Astrocyte of the cerebellum (primary cell): ENCODE measurements at regions not wholly inside any gene's neighbourhood (a gene's known extent, or its start where the extent isn't known, plus 50 kb on each side); places are given as distances from the start of the nearest gene placed in this dataset.

Source experiments
- DNase-seq: peaks from one replicate; pipeline ENCODE4 v3.0.0-alpha.2; 2011; ENCODE audit warnings: low read depth
- H3K4me3 ChIP-seq: 2 replicates; pipeline ENCODE4 v1.5.1; 2011; ENCODE audit warnings: mild to moderate bottlenecking, low read depth, low read length, moderate library complexity
- in situ Hi-C: cut with HindIII; loops from 2 replicates; pipeline ENCODE4 v1.10.0; 2017; ENCODE audit warnings: low sequenced_read_pairs
- TF ChIP-seq, protein P1 (sequence below): IDR thresholded peaks from 2 replicates; pipeline ENCODE4 v1.5.1; 2012; ENCODE audit warnings: low read length, low read depth, moderate library complexity, mild to moderate bottlenecking; ENCODE audit errors: missing control alignments

DNA sequence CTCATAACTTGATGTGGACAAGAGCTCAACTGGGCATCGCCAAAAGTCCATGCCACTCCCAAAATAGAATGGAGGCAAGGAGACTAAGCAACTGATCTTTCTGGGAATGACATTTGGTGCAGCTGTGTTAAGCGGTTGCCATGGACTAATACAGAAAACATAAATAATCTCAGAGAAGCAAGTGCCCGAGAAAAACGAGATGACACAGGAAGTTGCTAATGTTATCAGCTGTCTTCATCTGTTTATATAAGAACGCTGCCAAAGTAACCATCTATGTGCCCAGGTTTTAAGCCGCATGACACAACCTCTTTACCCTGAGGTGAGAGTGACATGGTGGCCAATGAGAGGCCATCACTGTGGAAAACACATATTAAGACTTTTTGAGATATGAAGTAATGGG, 54.9 kb upstream of the SACS start:
- in situ Hi-C loops: no loop called here
- TF ChIP-seq, protein P1, sequence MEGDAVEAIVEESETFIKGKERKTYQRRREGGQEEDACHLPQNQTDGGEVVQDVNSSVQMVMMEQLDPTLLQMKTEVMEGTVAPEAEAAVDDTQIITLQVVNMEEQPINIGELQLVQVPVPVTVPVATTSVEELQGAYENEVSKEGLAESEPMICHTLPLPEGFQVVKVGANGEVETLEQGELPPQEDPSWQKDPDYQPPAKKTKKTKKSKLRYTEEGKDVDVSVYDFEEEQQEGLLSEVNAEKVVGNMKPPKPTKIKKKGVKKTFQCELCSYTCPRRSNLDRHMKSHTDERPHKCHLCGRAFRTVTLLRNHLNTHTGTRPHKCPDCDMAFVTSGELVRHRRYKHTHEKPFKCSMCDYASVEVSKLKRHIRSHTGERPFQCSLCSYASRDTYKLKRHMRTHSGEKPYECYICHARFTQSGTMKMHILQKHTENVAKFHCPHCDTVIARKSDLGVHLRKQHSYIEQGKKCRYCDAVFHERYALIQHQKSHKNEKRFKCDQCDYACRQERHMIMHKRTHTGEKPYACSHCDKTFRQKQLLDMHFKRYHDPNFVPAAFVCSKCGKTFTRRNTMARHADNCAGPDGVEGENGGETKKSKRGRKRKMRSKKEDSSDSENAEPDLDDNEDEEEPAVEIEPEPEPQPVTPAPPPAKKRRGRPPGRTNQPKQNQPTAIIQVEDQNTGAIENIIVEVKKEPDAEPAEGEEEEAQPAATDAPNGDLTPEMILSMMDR: no peak
- DNase-seq: no peak
- no peak overlapping the region for H3K4me3 ChIP-seq

DNA sequence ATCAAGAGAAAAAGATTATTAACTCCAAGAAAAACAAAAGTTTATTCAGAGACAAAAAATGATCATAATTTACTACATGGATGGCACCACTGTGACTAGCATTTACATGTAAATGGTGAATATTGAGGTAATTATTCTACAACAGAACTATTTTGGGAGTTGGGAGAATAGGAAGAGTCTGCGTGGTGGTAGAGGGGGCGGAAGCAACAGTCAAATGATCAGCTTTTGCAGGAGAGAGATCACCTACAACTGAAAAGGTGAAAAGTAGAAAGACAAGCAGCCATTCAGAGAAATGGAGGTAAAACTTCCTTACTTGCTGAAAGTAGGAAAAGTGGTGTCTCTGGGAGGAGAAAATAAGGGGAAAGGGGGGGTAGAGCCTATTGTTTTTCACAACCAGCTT, 62.8 kb upstream of the SACS start:
- TF ChIP-seq, protein P1: no peak
- DNase-seq: no peak
- in situ Hi-C loops: no loop called here
- H3K4me3 ChIP-seq: no peak overlapping the region

GRCh38 chr13:23497191-23497590, 63.7 kb upstream of the SACS start:
- no peak overlapping the region for H3K4me3 ChIP-seq
- TF ChIP-seq, protein P1: no peak
- in situ Hi-C loops: no loop called here
- no peak for DNase-seq

GRCh38 chr13:23500849-23501248, 67.3 kb upstream of the SACS start:
- no peak for DNase-seq
- TF ChIP-seq, protein P1: no peak
- in situ Hi-C loops: no loop called here

GRCh38 chr13:23504180-23504579, 66.0 kb upstream of the TNFRSF19 start:
- TF ChIP-seq, protein P1: no peak
- DNase-seq: no peak
- no peak overlapping the region for H3K4me3 ChIP-seq
- in situ Hi-C loops: no loop called here

More at GRCh38 chr13:23500849-23501248, 67.3 kb upstream of the SACS start:
- no peak overlapping the region for H3K4me3 ChIP-seq

DNA sequence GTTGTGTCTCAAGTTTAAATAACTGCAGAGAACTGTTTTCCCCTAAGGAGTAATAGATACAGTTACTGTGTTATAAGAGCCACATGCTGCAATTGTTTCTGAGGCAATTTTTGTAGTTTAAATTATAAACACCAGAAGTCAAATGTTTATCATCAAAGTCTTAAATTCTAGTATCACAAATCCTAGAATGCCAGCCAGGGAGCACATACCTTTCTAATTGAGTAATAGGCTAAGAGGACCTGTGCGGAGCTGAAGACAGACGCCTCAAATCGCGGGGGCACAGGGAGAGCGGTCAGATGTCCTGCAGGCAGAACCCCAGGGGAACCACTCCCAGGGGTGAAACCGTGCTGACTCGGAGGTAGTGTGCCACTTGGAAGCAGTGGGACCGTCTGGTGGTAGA, 65.2 kb upstream of the TNFRSF19 start:
- no peak for DNase-seq
- TF ChIP-seq, protein P1: no peak
- in situ Hi-C loops: no loop called here
- H3K4me3 ChIP-seq: no peak overlapping the region

- in situ Hi-C loops: no loop called here
- DNase-seq: no peak
- TF ChIP-seq, protein P1: no peak
Observed at GRCh38 chr13:23506071-23506806, 64.0 kb upstream of the TNFRSF19 start.

More at GRCh38 chr13:23506071-23506806, 64.0 kb upstream of the TNFRSF19 start:
- no peak overlapping the region for H3K4me3 ChIP-seq
